Fibroblast of lung (primary cell): ENCODE measurements at regions not wholly inside any gene's neighbourhood (a gene's known extent, or its start where the extent isn't known, plus 50 kb on each side); places are given as distances from the start of the nearest gene placed in this dataset.

ENCODE experiments used
- EZH2 ChIP-seq: IDR thresholded peaks from 2 replicates; pipeline ENCODE4 v1.5.1; 2012; ENCODE audit warnings: low read length, control low read depth, mild to moderate bottlenecking; ENCODE audit errors: missing control alignments
- TF ChIP-seq, protein P1 (sequence below), 2 donors: IDR thresholded peaks in 1 of 2; conservative IDR thresholded peaks in 1 of 2; 1 replicate in 1 of 2; 2 replicates in 1 of 2; pipeline ENCODE4 v1.5.1; 2011 to 2012; ENCODE audit warnings: low read length in 2 of 2, control low read depth in 1 of 2, inconsistent platforms in 1 of 2, low read depth in 1 of 2, mild to moderate bottlenecking in 1 of 2

- TF ChIP-seq, protein P1, sequence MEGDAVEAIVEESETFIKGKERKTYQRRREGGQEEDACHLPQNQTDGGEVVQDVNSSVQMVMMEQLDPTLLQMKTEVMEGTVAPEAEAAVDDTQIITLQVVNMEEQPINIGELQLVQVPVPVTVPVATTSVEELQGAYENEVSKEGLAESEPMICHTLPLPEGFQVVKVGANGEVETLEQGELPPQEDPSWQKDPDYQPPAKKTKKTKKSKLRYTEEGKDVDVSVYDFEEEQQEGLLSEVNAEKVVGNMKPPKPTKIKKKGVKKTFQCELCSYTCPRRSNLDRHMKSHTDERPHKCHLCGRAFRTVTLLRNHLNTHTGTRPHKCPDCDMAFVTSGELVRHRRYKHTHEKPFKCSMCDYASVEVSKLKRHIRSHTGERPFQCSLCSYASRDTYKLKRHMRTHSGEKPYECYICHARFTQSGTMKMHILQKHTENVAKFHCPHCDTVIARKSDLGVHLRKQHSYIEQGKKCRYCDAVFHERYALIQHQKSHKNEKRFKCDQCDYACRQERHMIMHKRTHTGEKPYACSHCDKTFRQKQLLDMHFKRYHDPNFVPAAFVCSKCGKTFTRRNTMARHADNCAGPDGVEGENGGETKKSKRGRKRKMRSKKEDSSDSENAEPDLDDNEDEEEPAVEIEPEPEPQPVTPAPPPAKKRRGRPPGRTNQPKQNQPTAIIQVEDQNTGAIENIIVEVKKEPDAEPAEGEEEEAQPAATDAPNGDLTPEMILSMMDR (conservative IDR thresholded peaks at IDR 0.05 in 1 of 2, IDR thresholded peaks at IDR 0.05 in 1 of 2; ENCODE audit: low read depth in 1 of 2, low read length in 2 of 2): no peak
- no peak for TF ChIP-seq EZH2
Observed at GRCh38 chr3:39638301-39638700, 170.8 kb downstream of the MOBP start.
